GM08714 (cell line): ENCODE measurements at regions not wholly inside any gene's neighbourhood (a gene's known extent, or its start where the extent isn't known, plus 50 kb on each side); places are given as distances from the start of the nearest gene placed in this dataset.
"Not testable (repeated sequence)": the region's sequence is repeated elsewhere in the genome, so short reads cannot be mapped to it uniquely, and the experiment has no call there.

ENCODE experiments used
- H3K4me3 ChIP-seq: fragments of 200-500 bp; sonication (Bioruptor generic); 2 replicates; pipeline ENCODE4 v1.5.1; 2014; ENCODE audit warnings: mild to moderate bottlenecking, low read length, inconsistent platforms
- ZNF274 ChIP-seq: IDR thresholded peaks from 2 replicates; pipeline ENCODE4 v1.6.1; 2012; ENCODE audit warnings: mild to moderate bottlenecking, low read depth, low read length

- no peak for TF ChIP-seq ZNF274
These were observed 626.5 kb upstream of the MAP3K7 start for GRCh38 chr6:91213229-91213901.

GRCh38 chr6:91198588-91199255, 611.9 kb upstream of the MAP3K7 start:
- H3K4me3 ChIP-seq: no peak overlapping the region

More at GRCh38 chr6:91213229-91213901, 626.5 kb upstream of the MAP3K7 start:
- no peak overlapping the region for H3K4me3 ChIP-seq

GRCh38 chr6:91196729-91197128, 609.9 kb upstream of the MAP3K7 start:
- no peak for TF ChIP-seq ZNF274
- no peak overlapping the region for H3K4me3 ChIP-seq

More at GRCh38 chr6:91198588-91199255, 611.9 kb upstream of the MAP3K7 start:
- TF ChIP-seq ZNF274: no peak

GRCh38 chr6:91193446-91193845, 606.6 kb upstream of the MAP3K7 start:
- no peak overlapping the region for H3K4me3 ChIP-seq
- TF ChIP-seq ZNF274: no peak

GRCh38 chr6:91190041-91190440, 603.2 kb upstream of the MAP3K7 start:
- not testable (repeated sequence) for H3K4me3 ChIP-seq

- no peak overlapping the region for H3K4me3 ChIP-seq
- TF ChIP-seq ZNF274: no peak
These were observed 598.2 kb upstream of the MAP3K7 start for GRCh38 chr6:91185072-91185471.

- TF ChIP-seq ZNF274: no peak
- no peak overlapping the region for H3K4me3 ChIP-seq
These were observed 594.5 kb upstream of the MAP3K7 start for GRCh38 chr6:91181416-91181815.

GRCh38 chr6:91173651-91174050, 586.8 kb upstream of the MAP3K7 start:
- TF ChIP-seq ZNF274: no peak
- no peak overlapping the region for H3K4me3 ChIP-seq

GRCh38 chr6:91173186-91173585, 586.3 kb upstream of the MAP3K7 start:
- TF ChIP-seq ZNF274: no peak
- no peak overlapping the region for H3K4me3 ChIP-seq

- H3K4me3 ChIP-seq: no peak overlapping the region
- no peak for TF ChIP-seq ZNF274
These were observed 585.0 kb upstream of the MAP3K7 start for GRCh38 chr6:91171754-91172462.

GRCh38 chr6:91167846-91168245, 581.0 kb upstream of the MAP3K7 start:
- no peak for TF ChIP-seq ZNF274
- H3K4me3 ChIP-seq: no peak overlapping the region

GRCh38 chr6:91166271-91167046, 579.6 kb upstream of the MAP3K7 start:
- TF ChIP-seq ZNF274: no peak
- H3K4me3 ChIP-seq: no peak overlapping the region

- TF ChIP-seq ZNF274: no peak
- H3K4me3 ChIP-seq: no peak overlapping the region
These were observed 577.2 kb upstream of the MAP3K7 start for GRCh38 chr6:91164105-91164504.

- no peak overlapping the region for H3K4me3 ChIP-seq
- no peak for TF ChIP-seq ZNF274
These were observed 574.4 kb upstream of the MAP3K7 start for GRCh38 chr6:91161246-91161645.

- no peak for TF ChIP-seq ZNF274
- H3K4me3 ChIP-seq: no peak overlapping the region
These were observed 568.4 kb upstream of the MAP3K7 start for GRCh38 chr6:91155129-91155785.
